A549 (cell line): ENCODE measurements at regions not wholly inside any gene's neighbourhood (a gene's known extent, or its start where the extent isn't known, plus 50 kb on each side); places are given as distances from the start of the nearest gene placed in this dataset.

ENCODE experiments used
- ATAC-seq, 2 experiments: fragments of 200-7000 bp in 1 of 2; fragments of >200 bp in 1 of 2; cut with Nextera tagmentation in 1 of 2; cut with Tn5 transposase in 1 of 2; 3 replicates each; pipeline versions ENCODE4 v1.8.0 to v1.9.1; 2018 to 2020; ENCODE audit warnings: mild to moderate bottlenecking in 1 of 2, moderate library complexity in 1 of 2
- CTCF ChIA-PET: fragments of 300-600 bp; sonication (Branson Sonifier 250); formaldehyde crosslinking; extraction: SDS; loops from one replicate; lab custom pipeline; 2021; ENCODE audit warnings: antibody characterized with exemption, inconsistent platforms; lab: Yijun Ruan, JAX
- POLR2A ChIA-PET: fragments of 350-600 bp; formaldehyde crosslinking; extraction: SDS; loops from one replicate; lab custom pipeline; 2021; ENCODE audit warnings: antibody characterized with exemption, inconsistent platforms; lab: Yijun Ruan, JAX
- DNase-seq, 2 experiments: peaks; one replicate each; pipeline versions ENCODE4 v3.0.0 to v3.0.0-alpha.2; 2011 to 2016; ENCODE audit warnings: low read depth in 1 of 2, low spot score in 1 of 2
- FAIRE-seq: peaks from 2 replicates; lab custom pipeline; 2011; peaks lifted over from hg19 to GRCh38; lab: Jason Lieb, UNC
- H3K27ac ChIP-seq, 2 experiments: fragments of >200 bp; sonication (Bioruptor Twin); formaldehyde crosslinking; 3 replicates each; pipeline ENCODE4 v1.5.1; 2016 to 2017
- H3K4me1 ChIP-seq: fragments of >200 bp; sonication (Bioruptor Twin); formaldehyde crosslinking; 3 replicates; pipeline ENCODE4 v1.6.1; 2016
- H3K4me2 ChIP-seq: fragments of >200 bp; sonication (Bioruptor Twin); formaldehyde crosslinking; 3 replicates; pipeline ENCODE4 v1.6.1; 2016
- H3K4me3 ChIP-seq: fragments of >200 bp; sonication (Bioruptor Twin); formaldehyde crosslinking; 3 replicates; pipeline ENCODE4 v1.5.1; 2016
- H3K9me3 ChIP-seq: fragments of >200 bp; sonication (Bioruptor Twin); formaldehyde crosslinking; 3 replicates; pipeline ENCODE4 v1.6.1; 2016
- BHLHE40 ChIP-seq: IDR thresholded peaks from 2 replicates; pipeline ENCODE4 v1.6.1; 2012; ENCODE audit warnings: low read depth, low read length, inconsistent platforms
- CBX8 ChIP-seq: fragments of 200-600 bp; sonication (generic); IDR thresholded peaks from 2 replicates; pipeline ENCODE4 v1.6.1; 2016
- CHD4 ChIP-seq: fragments of 200-600 bp; sonication (generic); IDR thresholded peaks from 2 replicates; pipeline ENCODE4 v1.6.1; 2016; ENCODE audit warnings: antibody characterized with exemption, mild to moderate bottlenecking, borderline replicate concordance
- EHMT2 ChIP-seq: fragments of 200-600 bp; sonication (generic); IDR thresholded peaks from 2 replicates; pipeline ENCODE4 v1.6.1; 2016; ENCODE audit warnings: antibody characterized with exemption, low read depth, mild to moderate bottlenecking, moderate library complexity
- EP300 ChIP-seq, 2 experiments: fragments of >200 bp; sonication (Bioruptor Twin); formaldehyde crosslinking; IDR thresholded peaks; 2 replicates in 1 of 2; 3 replicates in 1 of 2; pipeline ENCODE4 v1.6.1; 2016 to 2017
- FOSB ChIP-seq: fragments of 250-450 bp; sonication (Bioruptor Pico); IDR thresholded peaks from 2 replicates; pipeline ENCODE4 v1.5.0; 2020; ENCODE audit warnings: mild to moderate bottlenecking, moderate library complexity
- FOSL2 ChIP-seq, 2 experiments: fragments of 450-650 bp in 1 of 2; fragments of >200 bp in 1 of 2; sonication (Bioruptor Twin) in 1 of 2; formaldehyde crosslinking; IDR thresholded peaks; 2 replicates each; pipeline versions ENCODE4 v1.5.0 to v1.6.1; 2016 to 2020; ENCODE audit warnings: mild to moderate bottlenecking in 1 of 2, moderate library complexity in 1 of 2
- HOXB5 ChIP-seq: fragments of 250-450 bp; sonication (Bioruptor Pico); IDR thresholded peaks from 2 replicates; pipeline ENCODE4 v1.5.0; 2020; ENCODE audit warnings: mild to moderate bottlenecking, moderate library complexity
- JUN ChIP-seq, 2 experiments: fragments of >200 bp; sonication (Bioruptor Twin); formaldehyde crosslinking; IDR thresholded peaks; 2 replicates in 1 of 2; 3 replicates in 1 of 2; pipeline ENCODE4 v1.6.1; 2016 to 2017
- NFE2L2 ChIP-seq: fragments of 150-350 bp; conservative IDR thresholded peaks from 2 replicates; pipeline ENCODE4 v1.6.1; 2014; ENCODE audit warnings: low read length
- POLR2A ChIP-seq: IDR thresholded peaks from 2 replicates; pipeline ENCODE4 v1.6.1; 2012; ENCODE audit warnings: mild to moderate bottlenecking, low read length
- RAD21 ChIP-seq, 2 experiments: fragments of >200 bp in 1 of 2; sonication (Bioruptor Twin) in 1 of 2; formaldehyde crosslinking in 1 of 2; IDR thresholded peaks in 1 of 2; conservative IDR thresholded peaks in 1 of 2; 2 replicates in 1 of 2; 3 replicates in 1 of 2; pipeline ENCODE4 v1.6.1; 2012 to 2018; ENCODE audit warnings: inconsistent platforms in 1 of 2
- RARB ChIP-seq: fragments of 250-450 bp; sonication (Bioruptor Pico); IDR thresholded peaks from 2 replicates; pipeline ENCODE4 v1.8.0; 2021; ENCODE audit warnings: mild to moderate bottlenecking, moderate library complexity
- RCOR1 ChIP-seq: fragments of 150-350 bp; IDR thresholded peaks from 2 replicates; pipeline ENCODE4 v1.6.1; 2014; ENCODE audit warnings: antibody characterized with exemption, low read length, low read depth
- RFX5 ChIP-seq: fragments of 450-650 bp; IDR thresholded peaks from 2 replicates; pipeline ENCODE4 v1.7.1; 2014; ENCODE audit warnings: antibody characterized with exemption, mild to moderate bottlenecking, moderate library complexity
- RNF2 ChIP-seq: fragments of 200-600 bp; sonication (generic); IDR thresholded peaks from 2 replicates; pipeline ENCODE4 v1.6.1; 2016; ENCODE audit warnings: low read depth, mild to moderate bottlenecking, antibody characterized with exemption, moderate library complexity, borderline replicate concordance
- SMC3 ChIP-seq: fragments of >200 bp; sonication (Bioruptor Twin); formaldehyde crosslinking; IDR thresholded peaks from 3 replicates; pipeline ENCODE4 v1.6.1; 2018; ENCODE audit warnings: inconsistent platforms
- TFCP2L1 ChIP-seq: fragments of 250-450 bp; sonication (Bioruptor Pico); IDR thresholded peaks from 2 replicates; pipeline ENCODE4 v1.5.0; 2021; ENCODE audit warnings: mild to moderate bottlenecking
- TP53 ChIP-seq: fragments of 250-450 bp; sonication (Bioruptor Pico); IDR thresholded peaks from 2 replicates; pipeline ENCODE4 v1.5.0; 2021; ENCODE audit warnings: mild to moderate bottlenecking, moderate library complexity
- WGBS: methylation state at CpG from one replicate; pipeline ENCODE4 v1.1.6; 2017; ENCODE audit errors: missing lambda C conversion rate; 5-methylcytosine and 5-hydroxymethylcytosine counted together
- TF ChIP-seq, protein P1 (sequence below): fragments of 250-450 bp; sonication (Bioruptor Pico); IDR thresholded peaks from 2 replicates; pipeline ENCODE4 v1.5.0; 2021; ENCODE audit warnings: mild to moderate bottlenecking, moderate library complexity, borderline replicate concordance
- TF ChIP-seq, protein P2 (sequence below): fragments of >200 bp; sonication (Bioruptor Twin); formaldehyde crosslinking; IDR thresholded peaks from 3 replicates; pipeline ENCODE4 v1.5.1; 2016
- TF ChIP-seq, protein P3 (sequence below): fragments of 450-650 bp; IDR thresholded peaks from 2 replicates; pipeline ENCODE4 v1.6.1; 2014; ENCODE audit warnings: antibody characterized with exemption

DNA sequence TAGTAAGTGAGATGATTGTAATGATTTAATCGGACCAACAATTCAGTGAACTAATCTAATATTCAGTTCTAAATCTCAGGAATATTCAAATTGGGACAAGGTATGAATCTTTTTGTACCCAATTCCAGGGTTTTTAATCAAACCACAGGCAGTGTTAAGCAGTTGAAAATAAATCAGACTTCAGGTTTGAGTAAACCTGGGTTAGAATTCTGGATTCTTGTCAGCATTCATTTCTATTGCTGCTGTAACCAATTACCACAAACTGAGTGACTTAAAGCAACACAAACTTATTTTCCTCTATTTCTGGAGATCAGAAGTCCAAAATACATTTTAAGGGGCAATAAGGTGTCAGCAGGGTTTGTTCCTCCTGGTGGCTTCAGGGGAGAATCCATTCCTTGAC is 208.4 kb upstream of the ZPLD1 start:
- H3K4me2 ChIP-seq: no peak overlapping the region
- POLR2A ChIA-PET: interaction anchor here (2.7 kb wide), 1 partner anchor 377 kb away, joined by 33 read pairs; the partner anchor contains the start of gene NFKBIZ
- DNase-seq: no peak
- no peak for FAIRE-seq
- H3K4me3 ChIP-seq: no peak overlapping the region
- TF ChIP-seq, protein P1, sequence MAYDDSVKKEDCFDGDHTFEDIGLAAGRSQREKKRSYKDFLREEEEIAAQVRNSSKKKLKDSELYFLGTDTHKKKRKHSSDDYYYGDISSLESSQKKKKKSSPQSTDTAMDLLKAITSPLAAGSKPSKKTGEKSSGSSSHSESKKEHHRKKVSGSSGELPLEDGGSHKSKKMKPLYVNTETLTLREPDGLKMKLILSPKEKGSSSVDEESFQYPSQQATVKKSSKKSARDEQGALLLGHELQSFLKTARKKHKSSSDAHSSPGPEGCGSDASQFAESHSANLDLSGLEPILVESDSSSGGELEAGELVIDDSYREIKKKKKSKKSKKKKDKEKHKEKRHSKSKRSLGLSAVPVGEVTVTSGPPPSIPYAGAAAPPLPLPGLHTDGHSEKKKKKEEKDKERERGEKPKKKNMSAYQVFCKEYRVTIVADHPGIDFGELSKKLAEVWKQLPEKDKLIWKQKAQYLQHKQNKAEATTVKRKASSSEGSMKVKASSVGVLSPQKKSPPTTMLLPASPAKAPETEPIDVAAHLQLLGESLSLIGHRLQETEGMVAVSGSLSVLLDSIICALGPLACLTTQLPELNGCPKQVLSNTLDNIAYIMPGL (CRISPR knock-in tag): no peak
- TF ChIP-seq NFE2L2 (no peak), CHD4 (no peak), JUN (IDR thresholded peaks at IDR 0.05) (no peak), RFX5 (no peak), TFCP2L1 (CRISPR knock-in tag) (no peak), EP300 (IDR thresholded peaks at IDR 0.05) (no peak)
- TF ChIP-seq, all 56 proteins: peak for 0
- H3K27ac ChIP-seq: no peak overlapping the region
- 50% methylated on average over 1 of the region's 1 CpG for WGBS
- CTCF ChIA-PET: interaction anchor here (1.0 to 12.7 kb wide), 15 partner anchors 16 to 440 kb away, joined by 4 to 374 read pairs (median 11); partner anchors contain the start of gene NFKBIZ
- no peaks in the 10 kb centered on the region for H3K9me3 ChIP-seq
- no peak for ATAC-seq
- H3K4me1 ChIP-seq: peaks cover 8% of the 10 kb centered on the region

DNA sequence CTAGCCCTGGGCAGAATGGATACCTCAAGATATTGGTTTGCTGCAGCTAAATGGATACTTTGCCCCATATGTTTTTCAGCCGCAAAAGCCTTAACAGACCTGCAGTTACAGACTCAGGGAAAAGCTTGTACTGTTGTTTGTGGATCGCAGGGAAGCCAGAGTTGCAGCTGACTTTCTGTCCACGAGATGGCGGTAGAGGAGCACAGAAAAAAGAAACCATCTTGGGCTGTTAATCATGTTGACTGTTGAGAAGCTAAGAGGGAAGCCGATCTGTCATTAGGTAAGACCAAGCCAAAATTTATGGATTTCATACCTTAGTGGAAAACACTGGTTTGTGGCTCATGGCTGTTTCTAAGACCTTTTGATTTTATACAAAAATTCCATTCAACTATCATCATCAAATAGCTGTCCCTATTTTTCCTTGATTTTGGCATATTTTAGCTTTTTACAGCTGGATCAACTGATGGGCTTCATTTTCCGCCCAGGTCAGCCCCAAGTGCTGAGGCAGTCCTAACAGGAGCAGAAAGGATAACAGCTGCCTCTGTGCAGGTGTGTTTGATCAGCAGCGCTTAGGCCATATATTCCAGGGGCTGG is 205.7 kb upstream of the ZPLD1 start:
- Histone ChIP-seq H3K4me1 (peaks cover 8% of the 10 kb centered on the region), H3K4me3 (no peak overlapping the region), H3K9me3 (no peaks in the 10 kb centered on the region), H3K27ac (no peak overlapping the region), H3K4me2 (peak overlapping the region; percentile 1; the same call in 1 of the 3 replicates)
- ChIA-PET POLR2A (interaction anchor here (0.5 to 1.3 kb wide), 4 partner anchors 156 to 379 kb away, joined by 3 to 8 read pairs (median 6); partner anchors contain the start of gene NFKBIZ), CTCF (interaction anchor here (0.6 to 12.7 kb wide), 65 partner anchors 11 to 592 kb away, joined by 3 to 374 read pairs (median 4); no protein-coding TSS in a partner anchor)
- ATAC-seq (peak; percentile 78 to 88), DNase-seq (peak; percentile 19 to 75), FAIRE-seq (peak; percentile 13)
- TF ChIP-seq POLR2A: no peak
- no peak for TF ChIP-seq BHLHE40
- TF ChIP-seq HOXB5 (CRISPR knock-in tag): peak; percentile 80
- TF ChIP-seq RAD21 (conservative IDR thresholded peaks at IDR 0.05 in 1 of 2, IDR thresholded peaks at IDR 0.05 in 1 of 2): peak; percentile 94 to 95
- peak; percentile 94 for TF ChIP-seq SMC3
- TF ChIP-seq, protein P2, sequence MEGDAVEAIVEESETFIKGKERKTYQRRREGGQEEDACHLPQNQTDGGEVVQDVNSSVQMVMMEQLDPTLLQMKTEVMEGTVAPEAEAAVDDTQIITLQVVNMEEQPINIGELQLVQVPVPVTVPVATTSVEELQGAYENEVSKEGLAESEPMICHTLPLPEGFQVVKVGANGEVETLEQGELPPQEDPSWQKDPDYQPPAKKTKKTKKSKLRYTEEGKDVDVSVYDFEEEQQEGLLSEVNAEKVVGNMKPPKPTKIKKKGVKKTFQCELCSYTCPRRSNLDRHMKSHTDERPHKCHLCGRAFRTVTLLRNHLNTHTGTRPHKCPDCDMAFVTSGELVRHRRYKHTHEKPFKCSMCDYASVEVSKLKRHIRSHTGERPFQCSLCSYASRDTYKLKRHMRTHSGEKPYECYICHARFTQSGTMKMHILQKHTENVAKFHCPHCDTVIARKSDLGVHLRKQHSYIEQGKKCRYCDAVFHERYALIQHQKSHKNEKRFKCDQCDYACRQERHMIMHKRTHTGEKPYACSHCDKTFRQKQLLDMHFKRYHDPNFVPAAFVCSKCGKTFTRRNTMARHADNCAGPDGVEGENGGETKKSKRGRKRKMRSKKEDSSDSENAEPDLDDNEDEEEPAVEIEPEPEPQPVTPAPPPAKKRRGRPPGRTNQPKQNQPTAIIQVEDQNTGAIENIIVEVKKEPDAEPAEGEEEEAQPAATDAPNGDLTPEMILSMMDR: peak; percentile 92
- WGBS: 17% methylated on average over 7 of the region's 7 CpGs

DNA sequence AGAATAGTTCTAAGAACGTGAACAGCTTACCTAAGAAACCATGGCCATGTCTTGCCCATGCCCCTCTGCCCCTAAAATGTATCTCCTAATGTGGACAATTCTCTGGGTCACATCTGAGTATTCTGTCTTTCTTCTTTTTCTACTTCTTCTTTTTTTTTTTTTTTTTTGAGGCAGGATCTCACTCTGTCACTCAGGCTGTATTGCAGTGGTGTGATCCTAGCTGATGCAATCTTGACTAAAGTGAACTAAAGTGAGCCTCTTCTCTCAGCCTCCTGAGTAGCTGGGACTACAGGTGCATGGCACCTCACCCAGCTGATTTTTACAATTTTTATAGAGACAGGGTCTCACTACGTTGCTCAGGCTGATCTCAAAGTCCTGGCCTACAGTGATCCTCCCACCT is 204.8 kb upstream of the ZPLD1 start:
- DNase-seq: no peak
- WGBS: 74% methylated on average over 2 of the region's 2 CpGs
- no peak for ATAC-seq
- ChIA-PET POLR2A (no interaction called here), CTCF (interaction anchor here (0.6 to 12.7 kb wide), 17 partner anchors 11 to 539 kb away, joined by 3 to 374 read pairs (median 6); no protein-coding TSS in a partner anchor)
- TF ChIP-seq EHMT2 (no peak), RARB (no peak), FOSB (CRISPR knock-in tag) (no peak), FOSL2 (IDR thresholded peaks at IDR 0.05) (no peak), FOSL2 (CRISPR knock-in tag; IDR thresholded peaks at IDR 0.05) (no peak), RFX5 (no peak), HOXB5 (CRISPR knock-in tag) (no peak), TP53 (no peak), RCOR1 (no peak), RNF2 (no peak), CBX8 (no peak)
- TF ChIP-seq, protein P1 (CRISPR knock-in tag): no peak
- TF ChIP-seq, protein P3, sequence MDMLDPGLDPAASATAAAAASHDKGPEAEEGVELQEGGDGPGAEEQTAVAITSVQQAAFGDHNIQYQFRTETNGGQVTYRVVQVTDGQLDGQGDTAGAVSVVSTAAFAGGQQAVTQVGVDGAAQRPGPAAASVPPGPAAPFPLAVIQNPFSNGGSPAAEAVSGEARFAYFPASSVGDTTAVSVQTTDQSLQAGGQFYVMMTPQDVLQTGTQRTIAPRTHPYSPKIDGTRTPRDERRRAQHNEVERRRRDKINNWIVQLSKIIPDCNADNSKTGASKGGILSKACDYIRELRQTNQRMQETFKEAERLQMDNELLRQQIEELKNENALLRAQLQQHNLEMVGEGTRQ: no peak
- no peak overlapping the region for H3K4me2 ChIP-seq
- FAIRE-seq: no peak
- no peaks in the 10 kb centered on the region for H3K9me3 ChIP-seq
- no peak overlapping the region for H3K4me3 ChIP-seq
- no peak overlapping the region for H3K27ac ChIP-seq
- peaks cover 3% of the 10 kb centered on the region for H3K4me1 ChIP-seq
